NCI-H82 treated with DMSO at 0.1 percent for 48 hours (cell line): ENCODE measurements at regions not wholly inside any gene's neighbourhood (a gene's known extent, or its start where the extent isn't known, plus 50 kb on each side); places are given as distances from the start of the nearest gene placed in this dataset.

ENCODE experiments used
- DNase-seq: peaks from one replicate; lab custom pipeline; 2025; ENCODE audit not compliant: unreplicated experiment; lab: John Stamatoyannopoulos, UW

- DNase-seq: no peak
Observed at GRCh38 chr2:187274146-187274545, 173.9 kb downstream of the CALCRL start.

GRCh38 chr2:187272255-187272654 is 175.8 kb downstream of the CALCRL start:
- no peak for DNase-seq

GRCh38 chr2:187271825-187272224 is 176.2 kb downstream of the CALCRL start:
- no peak for DNase-seq

- no peak for DNase-seq
Observed at GRCh38 chr2:187266645-187267044, 181.4 kb downstream of the CALCRL start.

GRCh38 chr2:187266147-187266546 is 181.9 kb downstream of the CALCRL start:
- no peak for DNase-seq

- DNase-seq: no peak
Observed at GRCh38 chr2:187264612-187265011, 183.4 kb downstream of the CALCRL start.

GRCh38 chr2:187263675-187264560 is 184.1 kb downstream of the CALCRL start:
- no peak for DNase-seq

- no peak for DNase-seq
Observed at GRCh38 chr2:187261705-187262104, 186.3 kb downstream of the CALCRL start.

- DNase-seq: no peak
Observed at GRCh38 chr2:187252063-187252462, 196.0 kb downstream of the CALCRL start.

GRCh38 chr2:187250137-187250536 is 197.9 kb downstream of the CALCRL start:
- DNase-seq: no peak

- DNase-seq: no peak
Observed at GRCh38 chr2:187233811-187234210, 214.2 kb downstream of the CALCRL start.

GRCh38 chr2:187232749-187233148 is 215.3 kb downstream of the CALCRL start:
- no peak for DNase-seq

GRCh38 chr2:187230088-187230487 is 218.0 kb downstream of the CALCRL start:
- no peak for DNase-seq

- DNase-seq: no peak
Observed at GRCh38 chr2:187228986-187229385, 219.1 kb downstream of the CALCRL start.

- no peak for DNase-seq
Observed at GRCh38 chr2:187224989-187225388, 223.1 kb downstream of the CALCRL start.

- DNase-seq: no peak
Observed at GRCh38 chr2:187220071-187220470, 228.0 kb downstream of the CALCRL start.

- DNase-seq: no peak
Observed at GRCh38 chr2:187215532-187216240, 232.4 kb downstream of the CALCRL start.

- no peak for DNase-seq
Observed at GRCh38 chr2:187214306-187214705, 233.7 kb downstream of the CALCRL start.

GRCh38 chr2:187213798-187214197 is 234.3 kb downstream of the CALCRL start:
- no peak for DNase-seq

- DNase-seq: no peak
Observed at GRCh38 chr2:187210726-187211125, 237.3 kb downstream of the CALCRL start.

GRCh38 chr2:187208199-187208785 is 239.8 kb downstream of the CALCRL start:
- no peak for DNase-seq

GRCh38 chr2:187207126-187207525 is 240.9 kb downstream of the CALCRL start:
- DNase-seq: no peak
